Fibroblast of skin of right quadriceps (primary cell): ENCODE measurements at regions not wholly inside any gene's neighbourhood (a gene's known extent, or its start where the extent isn't known, plus 50 kb on each side); places are given as distances from the start of the nearest gene placed in this dataset.
"Not testable (repeated sequence)": the region's sequence is repeated elsewhere in the genome, so short reads cannot be mapped to it uniquely, and the experiment has no call there.

Experiments used
- DNase-seq: peaks from one replicate; pipeline ENCODE4 v3.0.0-alpha.2; 2013

DNA sequence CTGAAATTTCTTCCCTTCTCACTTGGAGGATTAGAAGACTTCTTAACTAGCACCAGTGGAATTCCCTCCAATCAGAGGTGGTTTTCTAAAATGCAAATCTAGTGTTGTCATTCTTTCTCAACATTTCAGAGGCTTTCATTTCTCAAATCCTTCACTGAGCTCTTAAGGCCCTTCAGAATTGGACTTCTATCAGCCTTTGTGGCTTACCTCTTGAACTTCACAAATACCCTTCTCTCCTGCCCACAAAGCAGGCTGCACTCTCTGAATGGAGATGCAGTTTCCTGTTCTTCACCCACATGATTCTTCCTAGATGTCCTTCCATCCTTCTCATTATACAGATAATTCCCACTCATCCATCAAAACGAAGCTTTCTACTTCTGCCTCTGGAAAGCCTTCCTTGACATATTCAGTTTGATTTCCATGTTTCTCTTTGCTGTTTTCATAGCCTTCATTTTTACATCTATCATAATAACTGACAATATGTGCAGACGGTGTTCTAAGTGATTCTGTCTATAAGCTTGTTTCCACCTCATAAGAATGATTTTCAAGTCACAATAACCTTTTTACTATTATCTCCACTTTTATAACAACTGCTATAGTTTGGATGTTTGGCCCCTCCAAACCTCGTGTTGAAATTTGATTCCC lies 123.1 kb upstream of the GPR12 start:
- DNase-seq: no peak

DNA sequence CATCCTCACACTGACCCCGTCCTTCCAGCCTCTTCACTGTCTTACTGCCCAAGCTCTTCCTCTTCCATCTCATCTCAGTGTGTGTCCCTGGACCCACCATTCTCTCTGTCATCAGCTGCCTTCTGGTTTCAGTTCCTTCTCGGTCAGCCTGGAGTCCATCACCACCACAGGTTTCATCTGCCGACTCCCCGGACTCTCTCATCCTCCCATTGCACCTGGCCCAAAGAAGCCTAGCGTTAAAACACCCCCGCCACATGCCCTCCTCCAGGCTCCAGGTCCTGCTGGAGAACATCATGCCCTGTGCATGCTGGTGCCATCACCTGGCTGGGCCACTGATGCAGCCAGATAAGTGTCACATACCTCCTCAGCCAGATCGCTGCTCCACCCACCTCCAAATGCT lies 122.1 kb upstream of the GPR12 start:
- DNase-seq: no peak

DNA sequence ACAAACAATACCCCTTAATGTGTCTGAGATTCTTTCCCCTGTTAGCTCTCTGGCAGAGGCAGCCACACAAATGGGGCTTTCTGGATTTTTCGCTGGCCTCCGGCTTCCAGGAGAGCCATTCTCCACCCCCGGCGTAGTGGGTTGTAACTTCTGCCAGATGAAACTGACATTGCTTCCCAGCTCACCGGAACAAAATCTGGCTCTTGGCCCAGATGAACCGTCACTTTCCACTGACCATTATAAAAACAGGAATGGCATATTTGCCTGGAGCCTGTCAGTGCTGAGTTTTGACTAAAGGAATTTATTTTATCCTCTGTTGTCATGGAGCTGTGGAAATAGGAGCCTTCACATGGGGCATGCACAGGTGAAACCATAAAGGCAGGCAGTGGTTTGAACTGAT lies 120.6 kb upstream of the GPR12 start:
- no peak for DNase-seq

DNA sequence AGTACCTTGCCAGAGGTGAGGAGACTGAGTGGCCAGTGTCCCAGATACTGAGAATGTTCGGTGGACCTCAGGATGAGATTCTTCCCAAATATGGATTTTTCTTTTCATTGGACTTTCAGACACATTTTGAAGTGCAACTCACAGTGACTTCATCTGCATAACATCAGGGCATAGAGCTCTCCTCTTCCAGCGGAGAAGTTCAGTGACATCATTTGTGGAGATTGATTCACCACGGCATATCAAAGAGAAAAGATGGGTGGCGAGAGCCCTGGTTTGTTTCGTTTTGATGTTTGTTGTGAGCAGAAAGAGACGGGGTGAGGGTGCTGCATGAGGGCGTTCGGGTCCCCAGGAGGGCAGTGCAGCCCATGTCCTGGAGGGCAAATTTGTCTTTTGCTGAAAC lies 120.1 kb upstream of the GPR12 start:
- DNase-seq: no peak

DNA sequence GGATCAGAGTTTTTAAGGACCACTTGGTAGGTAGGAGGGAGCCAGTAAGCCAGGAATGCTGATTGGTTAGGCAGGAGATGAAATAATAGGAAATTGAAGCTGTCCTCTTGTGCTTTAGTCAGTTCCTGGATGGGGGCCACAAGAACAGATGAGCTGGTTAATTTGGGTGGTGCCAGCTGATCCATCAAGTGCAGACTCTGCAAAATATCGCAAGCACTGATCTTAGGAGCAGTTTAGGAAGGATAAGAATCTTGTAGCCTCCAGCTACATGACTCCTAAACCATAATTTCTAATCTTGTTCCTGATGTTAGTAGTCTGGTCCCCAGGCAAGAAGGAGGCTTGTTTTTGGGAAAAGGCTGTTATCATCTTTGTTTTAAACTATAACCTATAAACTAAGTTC lies 117.9 kb upstream of the GPR12 start:
- no peak for DNase-seq

DNA sequence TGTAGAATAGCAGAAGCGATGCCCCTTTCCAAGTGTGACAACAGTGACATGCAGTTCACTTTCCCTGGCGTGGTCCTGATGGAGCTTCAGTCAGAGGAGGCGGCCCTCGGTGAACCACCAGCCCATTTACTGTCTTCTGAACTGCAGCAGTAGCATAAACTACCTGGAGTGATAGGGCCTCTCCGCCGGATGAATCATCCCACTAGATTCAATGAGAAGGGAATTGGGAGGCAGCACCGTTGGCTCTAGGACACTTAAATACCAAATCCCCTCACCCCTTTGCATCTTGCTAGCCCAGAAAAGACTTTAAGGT lies 112.8 kb upstream of the GPR12 start:
- no peak for DNase-seq

DNA sequence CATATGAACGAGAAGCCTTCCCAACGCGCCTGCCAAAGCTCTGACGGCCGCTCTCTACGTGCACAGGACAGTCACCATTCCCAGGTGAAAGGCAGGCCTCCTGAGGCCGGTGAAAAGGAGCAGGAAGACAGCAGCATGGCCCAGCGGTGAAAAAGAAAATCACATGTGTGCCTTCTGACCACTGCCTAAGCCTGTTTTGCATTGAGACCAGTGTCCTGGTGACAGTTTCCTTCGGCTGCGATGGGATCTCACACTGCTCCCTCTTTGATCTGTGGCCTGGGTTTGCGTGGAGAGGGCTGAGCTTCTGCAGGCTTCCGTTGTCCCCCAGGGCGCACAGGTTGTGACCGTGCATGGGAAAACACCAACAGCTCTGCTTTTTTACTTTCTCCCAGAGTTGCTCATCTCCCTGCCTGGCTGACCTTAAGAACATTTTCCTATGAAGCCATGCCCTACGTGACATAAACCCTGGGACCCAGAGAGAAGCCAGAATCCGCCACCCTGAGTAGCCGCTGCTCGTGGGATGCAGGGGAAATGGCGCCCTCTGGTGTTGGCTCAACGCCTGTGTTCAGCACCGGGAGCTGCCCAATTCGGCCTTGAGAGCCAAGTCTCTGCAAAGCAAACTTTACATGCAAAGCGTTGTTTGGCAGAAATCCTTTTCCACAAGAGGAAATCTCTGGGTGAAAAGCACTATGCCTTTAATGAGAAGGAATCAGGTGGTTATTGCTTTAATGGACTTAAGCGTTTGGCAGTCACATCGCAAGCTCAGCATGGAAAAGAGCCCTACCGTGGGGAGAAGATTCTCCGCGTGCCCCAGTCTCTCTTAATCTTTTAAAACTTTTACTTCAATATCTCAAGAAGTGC lies 112.2 kb upstream of the GPR12 start:
- peak; percentile 23 for DNase-seq

DNA sequence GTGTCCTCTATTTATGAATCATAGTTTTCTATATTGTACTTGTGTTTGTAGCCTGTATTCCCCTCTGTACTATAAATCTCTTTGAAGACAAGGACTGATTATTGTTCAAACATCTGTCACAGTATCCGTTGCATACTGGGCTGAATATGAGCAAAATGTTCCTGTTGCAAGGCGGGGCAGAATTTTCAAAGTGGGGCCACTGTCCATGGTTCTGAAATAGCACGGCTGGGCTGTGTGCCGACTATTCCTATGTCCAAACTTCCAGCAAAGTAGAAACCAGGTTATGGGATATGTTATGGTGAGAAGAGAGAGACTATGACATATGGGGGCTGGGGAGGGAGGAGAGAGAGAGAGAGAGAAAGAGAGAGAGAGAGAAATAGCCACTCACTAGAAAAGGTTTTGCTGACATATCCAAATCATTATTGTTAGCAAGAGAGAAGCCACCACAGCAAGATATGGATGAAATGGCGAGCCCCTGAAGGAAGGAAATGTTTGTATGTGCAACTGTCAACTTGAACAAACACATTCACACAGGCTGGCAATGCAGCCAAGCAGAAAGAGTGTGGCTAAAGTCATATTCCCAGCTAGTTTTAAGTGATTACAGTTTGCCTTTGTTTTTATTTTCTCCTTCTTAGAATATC lies 107.0 kb upstream of the GPR12 start:
- peak; percentile 8 for DNase-seq

DNA sequence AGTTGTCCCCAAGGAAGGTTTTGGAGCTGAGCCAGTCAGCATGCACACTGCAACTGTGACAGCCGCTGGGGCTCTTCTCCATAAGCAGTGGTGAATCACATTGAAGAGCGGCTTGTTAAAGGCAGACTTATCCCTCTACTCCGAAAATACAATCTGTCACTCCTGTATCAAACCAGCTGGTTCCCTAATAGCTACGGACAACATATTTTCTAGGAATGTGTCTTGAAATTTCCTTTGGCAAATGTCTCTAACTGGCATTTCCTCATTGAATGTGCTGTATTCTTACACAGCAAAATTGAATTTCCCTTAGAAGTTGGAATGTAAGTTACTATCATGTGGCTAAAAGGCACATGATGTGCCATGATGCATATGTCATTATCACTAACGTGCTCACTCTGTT lies 104.0 kb upstream of the GPR12 start:
- DNase-seq: no peak

DNA sequence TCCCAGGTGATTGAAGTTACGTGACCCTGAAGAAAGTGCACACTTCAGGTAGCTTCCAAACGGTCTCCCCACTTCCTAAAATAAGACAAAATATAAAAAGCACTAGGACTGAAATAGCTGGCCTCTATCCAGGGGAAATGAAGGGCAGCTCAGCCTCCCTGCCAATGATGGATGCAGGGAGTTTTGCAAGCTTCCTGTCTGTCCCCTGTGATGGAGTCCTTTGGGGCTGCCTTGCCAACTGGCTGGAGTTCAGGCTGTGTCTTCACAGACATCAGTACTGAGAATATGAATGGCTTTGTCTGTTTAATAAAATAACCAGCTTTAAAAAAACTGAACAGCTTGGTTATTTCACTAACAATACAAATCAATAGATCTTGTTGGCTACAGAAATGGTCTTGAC lies 101.4 kb upstream of the GPR12 start:
- no peak for DNase-seq

DNA sequence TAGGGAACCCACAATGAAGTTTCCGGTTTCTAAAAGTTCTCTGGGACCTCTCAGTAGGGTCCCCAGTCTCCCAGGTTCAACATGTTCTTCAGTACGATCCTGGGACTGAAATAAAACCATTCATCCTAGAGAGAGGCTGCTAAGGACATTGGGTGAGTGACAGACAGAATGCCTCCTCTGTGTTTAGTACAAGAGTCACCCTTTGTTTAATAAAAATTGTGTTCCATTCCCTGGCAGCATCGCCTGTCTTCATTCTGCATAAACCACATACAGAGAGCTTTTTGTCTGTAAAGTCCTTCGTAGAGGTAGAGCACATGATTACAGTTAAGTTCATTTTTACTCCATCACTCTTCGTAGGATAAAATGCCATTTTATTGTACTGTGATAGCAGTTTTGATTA lies 95.3 kb upstream of the GPR12 start:
- no peak for DNase-seq

DNA sequence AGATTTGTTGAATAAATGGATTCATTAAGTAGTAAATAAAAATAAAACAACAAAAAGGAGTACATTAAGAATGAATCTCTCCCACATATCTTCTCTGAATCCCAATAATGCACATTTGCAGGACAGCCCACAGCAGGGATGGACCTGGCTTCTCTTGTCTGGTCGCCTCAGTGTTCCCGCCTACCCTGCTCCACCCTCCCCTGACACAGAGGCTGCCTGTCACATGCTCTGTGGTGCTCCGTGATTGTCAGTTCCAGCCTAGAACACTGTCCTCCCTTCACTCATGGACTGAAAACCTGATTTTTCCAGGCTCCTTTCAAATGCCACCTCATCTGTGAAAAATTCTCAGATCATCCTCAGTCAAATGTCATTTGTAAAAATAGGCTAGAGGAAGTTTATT lies 94.5 kb upstream of the GPR12 start:
- DNase-seq: no peak

DNA sequence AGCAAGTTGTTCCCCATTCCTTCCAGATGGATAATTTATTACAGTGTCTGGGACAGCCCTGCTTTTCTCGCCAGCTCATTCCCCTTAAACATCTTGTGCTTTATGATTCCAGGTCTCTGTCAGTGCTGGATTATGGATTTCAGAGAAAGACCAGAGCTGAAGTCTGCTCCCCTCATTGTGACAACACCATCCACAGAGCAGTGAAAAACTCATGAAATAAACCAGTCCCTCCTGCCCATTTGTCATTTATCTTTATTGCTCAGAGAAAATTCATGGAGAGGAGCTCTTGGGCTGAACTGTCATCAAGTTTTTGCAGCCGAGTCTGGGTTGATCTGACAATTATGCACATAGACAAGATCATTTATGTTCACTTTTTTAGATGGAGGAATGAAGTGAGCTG lies 92.7 kb upstream of the GPR12 start:
- DNase-seq: no peak

DNA sequence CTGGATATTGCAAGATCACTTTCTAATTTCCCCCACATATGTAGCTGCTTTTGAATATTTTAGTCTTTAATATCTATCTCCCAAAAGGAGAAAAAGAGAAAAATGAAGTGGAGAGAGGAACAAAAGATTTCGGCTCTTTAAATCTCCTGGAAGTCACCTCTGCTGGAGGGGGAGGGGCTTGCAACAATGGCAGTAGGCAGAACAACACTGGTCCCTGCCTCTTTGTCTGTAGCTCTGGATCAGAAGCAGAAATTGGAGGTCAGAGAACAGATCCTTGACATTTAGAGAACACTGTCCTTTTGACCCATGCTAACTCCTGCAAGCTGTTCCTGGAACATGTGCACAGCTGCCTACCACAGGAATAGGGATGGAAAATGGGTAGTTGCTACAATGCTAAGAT lies 86.7 kb upstream of the GPR12 start:
- DNase-seq: no peak

DNA sequence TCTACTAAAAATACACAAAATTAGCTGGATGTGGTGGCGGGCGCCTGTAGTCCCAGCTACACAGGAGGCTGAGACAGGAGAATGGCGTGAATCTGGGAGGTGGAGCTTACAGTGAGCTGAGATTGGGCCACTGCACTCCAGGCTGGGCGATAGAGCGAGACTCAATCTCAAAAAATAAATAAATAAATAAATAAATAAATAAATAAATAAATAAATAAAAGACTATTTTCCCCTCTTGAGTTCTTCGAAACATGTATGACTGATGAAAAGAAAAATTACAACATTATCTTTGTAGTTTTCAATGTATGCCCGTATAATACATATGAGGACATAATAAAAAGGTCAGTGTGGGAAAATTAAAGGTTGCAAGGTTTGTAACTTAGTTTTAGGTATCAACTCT lies 84.5 kb upstream of the GPR12 start:
- not testable (repeated sequence) for DNase-seq

DNA sequence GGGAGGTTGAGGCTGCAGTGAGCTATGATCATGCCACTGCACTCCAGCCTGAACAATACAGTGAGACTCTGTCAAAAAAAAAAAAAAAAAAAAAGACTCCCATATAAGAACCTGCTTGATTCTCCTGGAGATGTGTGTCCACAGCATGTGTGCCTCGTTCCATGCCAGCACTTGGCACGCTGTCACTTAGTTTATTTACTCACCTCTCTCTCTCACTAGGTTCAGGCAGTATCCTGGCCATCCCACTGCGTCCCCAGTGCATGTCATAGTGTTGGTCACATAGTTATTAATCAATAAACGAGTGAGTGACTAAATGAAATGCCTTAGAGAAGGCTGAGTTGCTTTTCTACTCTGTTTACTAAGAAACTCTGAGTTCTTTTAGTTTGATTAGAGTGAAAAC lies 79.1 kb upstream of the GPR12 start:
- no peak for DNase-seq

DNA sequence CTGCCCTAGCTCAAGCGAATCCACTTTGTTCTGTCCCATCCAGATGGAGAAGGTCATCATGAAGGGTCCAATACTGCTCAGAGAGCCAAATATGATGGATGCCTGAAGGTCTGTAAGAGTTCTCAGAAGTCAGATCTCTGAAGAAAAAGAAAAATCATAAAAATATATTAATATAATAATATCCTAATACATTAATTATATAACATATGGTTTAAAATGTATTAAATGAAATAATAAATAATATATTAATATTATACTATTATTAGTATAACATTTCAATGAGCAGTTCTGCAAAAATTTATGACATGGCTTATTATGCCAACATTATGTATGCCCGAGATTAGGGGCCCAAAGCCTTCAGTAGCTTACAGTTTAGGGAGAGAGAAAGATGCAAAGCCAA lies 78.2 kb upstream of the GPR12 start:
- DNase-seq: no peak

DNA sequence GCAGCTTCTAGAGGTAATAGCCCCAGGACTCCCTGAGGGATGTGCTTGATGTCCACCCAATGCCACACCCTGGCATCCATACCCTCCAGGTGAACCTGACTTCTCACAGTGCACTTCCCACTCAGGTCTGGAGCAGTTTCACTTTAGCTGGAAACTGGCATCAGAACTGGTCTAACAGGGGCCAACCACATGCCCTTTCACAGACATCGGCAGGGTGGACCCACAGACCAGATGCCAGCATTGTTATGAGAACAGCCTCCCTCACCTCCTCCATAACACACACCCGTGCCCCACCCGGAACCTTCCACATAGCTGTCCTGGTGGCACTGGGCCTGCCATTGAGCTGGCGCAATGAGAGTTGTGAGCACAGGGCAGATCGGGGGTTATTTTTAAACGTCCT lies 77.4 kb upstream of the GPR12 start:
- no peak for DNase-seq

DNA sequence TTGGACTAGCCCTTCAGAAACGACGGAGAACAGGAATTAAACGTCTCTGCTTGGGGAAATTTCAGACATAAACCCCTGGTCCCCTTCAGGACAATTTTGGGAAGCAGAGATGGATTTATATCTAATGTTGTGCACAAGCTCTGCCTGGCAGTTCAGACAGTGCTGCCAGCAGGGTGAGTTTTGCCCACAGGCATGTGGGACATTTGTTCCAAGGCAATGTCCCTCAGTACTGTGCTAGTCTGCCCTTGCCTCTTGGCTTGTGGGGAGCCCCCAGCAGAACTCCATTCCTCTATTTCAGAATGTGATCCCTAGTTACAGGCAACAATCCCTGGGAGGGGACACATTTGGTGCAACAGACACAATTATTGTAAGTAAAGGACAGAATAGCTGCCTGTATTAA lies 76.5 kb upstream of the GPR12 start:
- DNase-seq: no peak

DNA sequence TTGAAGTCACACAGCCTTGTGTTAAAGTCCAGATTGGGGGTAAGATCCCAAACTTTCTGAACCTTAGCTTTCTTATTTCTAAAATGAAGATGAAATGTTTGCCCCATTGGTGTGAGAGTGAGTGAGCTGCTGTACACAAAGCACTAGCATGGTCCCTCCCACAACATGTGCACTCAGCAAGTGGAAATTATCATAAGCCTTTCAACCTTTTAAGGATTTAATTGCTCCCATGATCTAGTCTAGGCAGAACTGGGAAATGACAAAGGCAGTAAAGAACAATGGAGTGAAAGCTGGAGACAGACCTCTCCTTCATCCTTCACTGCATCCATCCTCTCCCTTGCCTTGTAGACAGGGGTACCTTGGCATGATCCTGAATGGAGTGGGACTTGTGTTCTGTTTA lies 76.0 kb upstream of the GPR12 start:
- DNase-seq: no peak

DNA sequence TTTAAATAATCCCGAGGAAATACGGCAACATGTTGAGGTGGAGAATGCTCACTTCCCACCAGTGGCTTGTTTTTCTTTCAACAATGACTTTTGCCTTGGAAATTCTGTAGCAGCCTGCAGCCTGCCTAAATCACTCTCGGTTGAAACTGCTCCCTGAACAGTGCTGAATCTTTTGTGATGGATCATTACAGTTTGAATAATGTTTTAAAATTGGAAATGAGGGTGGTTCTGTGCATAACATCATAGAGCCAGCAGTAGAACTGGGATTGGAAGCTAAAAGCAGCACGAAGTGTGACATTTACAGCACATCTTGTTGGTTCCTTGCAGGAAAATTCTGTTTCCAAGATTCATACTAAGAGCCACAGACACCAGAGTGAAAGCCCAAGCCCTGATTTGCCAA lies 74.1 kb upstream of the GPR12 start:
- DNase-seq: no peak

DNA sequence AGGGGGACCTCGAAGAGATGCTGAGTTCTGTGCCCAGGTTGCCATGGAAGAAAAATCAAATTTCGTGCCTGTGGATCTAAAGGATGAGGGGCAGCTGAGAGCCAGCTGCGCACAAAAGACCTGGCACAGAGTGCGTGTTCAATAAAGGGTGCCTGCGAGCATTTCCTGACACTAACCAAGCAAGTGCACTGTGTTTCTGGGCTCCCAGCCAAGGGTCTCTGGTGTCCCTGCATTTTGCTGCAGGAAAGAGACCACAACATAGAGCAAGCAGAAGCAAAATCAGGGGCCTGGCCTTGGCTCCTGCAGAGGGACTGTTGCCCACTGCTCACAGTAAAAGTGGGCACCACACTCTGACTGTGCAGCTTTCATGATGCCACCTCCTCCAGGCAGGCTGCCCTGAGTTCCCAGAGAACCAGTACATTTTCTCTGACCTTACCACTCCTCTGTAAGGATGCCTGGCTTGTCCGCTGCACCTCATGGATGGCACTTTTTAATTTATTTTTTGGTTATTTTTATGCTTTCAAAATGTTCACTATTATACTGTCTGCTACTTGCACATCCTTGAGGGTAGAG lies 70.8 kb upstream of the GPR12 start:
- DNase-seq: no peak

DNA sequence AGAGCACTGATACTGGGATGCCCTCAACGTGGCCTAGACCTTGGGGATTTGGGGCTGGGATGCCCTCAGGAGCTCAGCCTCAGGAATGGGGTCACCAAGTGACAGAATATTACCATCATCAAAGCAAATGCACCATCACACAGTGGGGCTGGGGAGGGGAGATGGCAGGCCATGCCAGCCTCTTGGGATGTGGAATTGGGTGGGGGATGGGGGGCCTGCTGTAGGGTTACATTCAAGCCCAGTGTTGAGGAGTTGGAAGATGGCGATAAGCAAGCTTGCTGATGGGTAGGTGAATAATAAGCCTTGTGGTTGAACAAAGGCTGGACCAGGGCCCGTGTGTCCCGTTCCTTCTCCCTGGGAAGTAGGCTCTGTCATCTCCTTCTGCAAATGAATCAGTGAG lies 69.1 kb upstream of the GPR12 start:
- no peak for DNase-seq

DNA sequence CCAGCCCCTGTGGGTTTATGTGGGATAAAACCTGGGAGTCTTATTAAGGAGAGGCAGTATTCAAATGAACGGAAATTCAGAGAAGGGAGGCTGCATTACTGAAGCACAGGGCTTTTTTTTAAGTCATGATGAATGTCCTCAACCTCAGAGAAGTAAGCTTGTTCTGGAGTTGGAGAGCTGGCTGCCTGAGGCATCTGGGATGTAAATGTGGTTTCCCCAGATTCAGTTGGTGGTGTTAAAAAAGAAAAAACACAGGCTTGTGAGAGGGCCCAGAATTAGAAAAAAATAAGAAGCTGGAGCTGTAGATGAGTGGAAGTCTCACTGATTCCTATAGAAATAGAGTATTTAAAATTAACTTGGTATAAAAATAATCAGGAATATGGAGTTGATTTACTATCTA lies 64.0 kb upstream of the GPR12 start:
- DNase-seq: no peak
